ENCODE measurements at regions not wholly inside any gene's neighbourhood (a gene's known extent, or its start where the extent isn't known, plus 50 kb on each side); places are given as distances from the start of the nearest gene placed in this dataset.

DNA sequence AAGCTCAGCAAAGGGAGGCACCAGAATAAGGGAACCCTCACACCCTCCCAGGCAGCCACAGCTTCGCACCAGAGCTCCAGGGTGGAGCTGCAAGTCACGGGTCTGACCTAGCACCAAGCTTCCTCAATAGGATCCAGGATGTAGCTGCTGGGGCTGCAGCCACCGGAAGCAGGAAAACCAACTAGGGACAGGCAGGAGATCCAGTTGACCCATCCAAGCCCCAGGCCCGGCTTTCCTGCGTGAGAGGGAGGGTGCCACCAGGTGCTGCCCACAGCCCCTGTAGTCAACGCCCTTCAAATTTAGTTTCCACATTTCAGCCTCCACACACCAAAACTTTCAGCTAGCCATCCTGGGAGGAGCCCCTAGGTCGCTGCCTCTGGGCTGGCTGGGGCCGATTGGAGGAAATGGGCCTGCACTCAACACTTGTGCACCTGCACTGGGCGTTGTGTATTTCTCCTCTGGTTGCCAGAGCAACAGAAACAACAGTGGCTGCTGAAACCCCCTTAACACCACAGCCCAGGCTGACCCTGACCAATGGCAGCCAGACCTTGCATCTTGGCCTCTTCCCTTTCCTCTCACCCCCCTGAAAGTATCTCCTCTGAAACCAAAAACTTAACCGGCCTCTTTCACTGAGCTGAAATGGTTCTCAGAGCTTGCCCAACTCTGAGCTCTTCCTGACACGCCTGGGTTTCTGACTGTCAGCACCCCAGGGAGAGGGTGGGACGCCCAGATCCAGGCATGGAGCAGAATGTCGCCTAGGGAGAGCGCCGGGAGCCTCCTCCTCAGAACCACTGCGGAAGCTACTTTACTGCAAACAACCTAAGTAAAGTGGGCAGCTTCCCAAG is 226.5 kb upstream of the MAP3K1 start:
- Mint-ChIP-seq H3K4me3 (peak overlapping the region; percentile 17 to 70 (median 37)), H3K27ac (peak overlapping the region; percentile 93 to 96), H3K36me3 (no peaks in the 10 kb centered on the region), H3K27me3 (no peaks in the 10 kb centered on the region), H3K9me3 (no peaks in the 10 kb centered on the region), H3K4me1 (peaks cover 57 to 65% (median 59%) of the 10 kb centered on the region in 3 donors)
- no peaks in the 10 kb centered on the region for H3K27me3 ChIP-seq (replicated peaks in 1 of 2; ENCODE audit: control insufficient read depth in 2 of 2, extremely low read depth in 1 of 2, insufficient read depth in 2 of 2, low read length in 1 of 2)
- ChIA-PET CTCF (interaction anchor here (0.6 to 1.1 kb wide), 5 partner anchors 28 to 1071 kb away, joined by 3 to 4 read pairs (median 3); no protein-coding TSS in a partner anchor), POLR2A (interaction anchor here (0.5 to 0.9 kb wide), 5 partner anchors 97 to 1844 kb away, joined by 3 to 6 read pairs (median 5); no protein-coding TSS in a partner anchor)
- H3K4me1 ChIP-seq (ENCODE audit: control insufficient read depth in 1 of 2, extremely low read depth in 1 of 2, insufficient read depth in 2 of 2, low read length in 2 of 2): peaks cover 40 to 48% of the 10 kb centered on the region in 2 experiments
- H3K27ac ChIP-seq (ENCODE audit: low read length): peak overlapping the region; percentile 97
- H3K9me3 ChIP-seq: no peaks in the 10 kb centered on the region
- H3K36me3 ChIP-seq (ENCODE audit: control insufficient read depth in 2 of 2, extremely low read depth in 1 of 2, insufficient read depth in 1 of 2, low read length in 1 of 2): no peaks in the 10 kb centered on the region
- no peak overlapping the region for H3K4me3 ChIP-seq (ENCODE audit: control insufficient read depth in 1 of 2, extremely low read depth in 1 of 2, low read length in 1 of 2)
- 34% methylated on average over 9 of the region's 16 CpGs for WGBS (ENCODE audit: insufficient coverage)
- ATAC-seq (replicated peaks in 1 of 4) (peak; percentile 70 to 85 (median 73)), DNase-seq (peak; percentile 23 to 81 (median 61))

DNA sequence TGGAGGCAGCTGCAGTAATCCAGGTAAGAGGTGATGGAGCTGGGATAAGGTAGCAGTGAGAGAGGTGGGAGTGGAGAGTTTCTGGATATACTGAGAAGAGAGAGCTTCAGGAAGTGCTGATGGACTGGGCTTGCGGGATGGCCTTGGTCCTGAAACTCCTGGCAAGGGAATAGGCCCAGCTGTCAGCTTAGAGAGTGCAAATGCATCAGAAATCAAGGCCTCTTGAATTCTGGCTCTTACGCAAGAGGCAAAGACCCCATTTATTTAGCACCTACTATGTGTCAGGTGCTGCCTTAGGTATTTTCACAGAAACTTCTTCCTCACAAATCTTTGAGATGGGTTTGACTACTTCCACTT is 227.2 kb upstream of the MAP3K1 start:
- Histone ChIP-seq H3K4me1 (ENCODE audit: control insufficient read depth in 1 of 2, extremely low read depth in 1 of 2, insufficient read depth in 2 of 2, low read length in 2 of 2) (peaks cover 40 to 48% of the 10 kb centered on the region in 2 experiments), H3K4me3 (ENCODE audit: control insufficient read depth in 1 of 2, extremely low read depth in 1 of 2, low read length in 1 of 2) (no peak overlapping the region), H3K36me3 (ENCODE audit: control insufficient read depth in 2 of 2, extremely low read depth in 1 of 2, insufficient read depth in 1 of 2, low read length in 1 of 2) (no peaks in the 10 kb centered on the region), H3K27ac (ENCODE audit: low read length) (peak overlapping the region; percentile 97), H3K9me3 (no peaks in the 10 kb centered on the region), H3K27me3 (replicated peaks in 1 of 2; ENCODE audit: control insufficient read depth in 2 of 2, extremely low read depth in 1 of 2, insufficient read depth in 2 of 2, low read length in 1 of 2) (no peaks in the 10 kb centered on the region)
- DNase-seq (peak in 1 of 35 experiments; percentile 7), ATAC-seq (replicated peaks in 1 of 4) (no peak)
- Mint-ChIP-seq H3K27me3 (no peaks in the 10 kb centered on the region), H3K36me3 (no peaks in the 10 kb centered on the region), H3K9me3 (peaks cover 0 to 2% (median 0%) of the 10 kb centered on the region in 3 donors), H3K27ac (peak overlapping the region; percentile 93 to 96), H3K4me1 (peaks cover 55 to 64% (median 61%) of the 10 kb centered on the region in 3 donors), H3K4me3 (peak overlapping the region in 2 of 3 donors; percentile 54 to 70)
- CTCF ChIA-PET: interaction anchor here in 1 of 2 donors (0.7 kb wide), 1 partner anchor 37 kb away, joined by 3 read pairs; no protein-coding TSS in a partner anchor
- POLR2A ChIA-PET: no interaction called here
- WGBS (ENCODE audit: insufficient coverage): 86% methylated on average over 1 of the region's 2 CpGs

- H3K27ac ChIP-seq (ENCODE audit: low read length): peak overlapping the region; percentile 97
- peaks cover 40 to 48% of the 10 kb centered on the region in 2 experiments for H3K4me1 ChIP-seq (ENCODE audit: control insufficient read depth in 1 of 2, extremely low read depth in 1 of 2, insufficient read depth in 2 of 2, low read length in 2 of 2)
- Mint-ChIP-seq H3K4me3 (peak overlapping the region; percentile 10 to 70 (median 54)), H3K27ac (peak overlapping the region; percentile 93 to 96), H3K27me3 (no peaks in the 10 kb centered on the region), H3K4me1 (peaks cover 52 to 60% (median 60%) of the 10 kb centered on the region in 3 donors), H3K9me3 (peaks cover 0 to 2% (median 0%) of the 10 kb centered on the region in 3 donors), H3K36me3 (no peaks in the 10 kb centered on the region)
- ChIA-PET POLR2A (no interaction called here), CTCF (interaction anchor here in 1 of 2 donors (0.7 kb wide), 1 partner anchor 36 kb away, joined by 3 read pairs; no protein-coding TSS in a partner anchor)
- H3K27me3 ChIP-seq (replicated peaks in 1 of 2; ENCODE audit: control insufficient read depth in 2 of 2, extremely low read depth in 1 of 2, insufficient read depth in 2 of 2, low read length in 1 of 2): no peaks in the 10 kb centered on the region
- ATAC-seq (replicated peaks in 1 of 4) (peak; percentile 44 to 66 (median 59)), DNase-seq (peak in 3 of 35 experiments; percentile 9 to 53 (median 15))
- H3K4me3 ChIP-seq (ENCODE audit: control insufficient read depth in 1 of 2, extremely low read depth in 1 of 2, low read length in 1 of 2): no peak overlapping the region
- H3K36me3 ChIP-seq (ENCODE audit: control insufficient read depth in 2 of 2, extremely low read depth in 1 of 2, insufficient read depth in 1 of 2, low read length in 1 of 2): no peaks in the 10 kb centered on the region
- no peaks in the 10 kb centered on the region for H3K9me3 ChIP-seq
- 68% methylated on average over 4 of the region's 5 CpGs for WGBS (ENCODE audit: insufficient coverage)
These were observed 227.8 kb upstream of the MAP3K1 start for GRCh38 chr5:56587381-56588130.

- CTCF ChIA-PET: no interaction called here
These were observed 229.2 kb upstream of the MAP3K1 start for GRCh38 chr5:56585999-56586691.

DNA sequence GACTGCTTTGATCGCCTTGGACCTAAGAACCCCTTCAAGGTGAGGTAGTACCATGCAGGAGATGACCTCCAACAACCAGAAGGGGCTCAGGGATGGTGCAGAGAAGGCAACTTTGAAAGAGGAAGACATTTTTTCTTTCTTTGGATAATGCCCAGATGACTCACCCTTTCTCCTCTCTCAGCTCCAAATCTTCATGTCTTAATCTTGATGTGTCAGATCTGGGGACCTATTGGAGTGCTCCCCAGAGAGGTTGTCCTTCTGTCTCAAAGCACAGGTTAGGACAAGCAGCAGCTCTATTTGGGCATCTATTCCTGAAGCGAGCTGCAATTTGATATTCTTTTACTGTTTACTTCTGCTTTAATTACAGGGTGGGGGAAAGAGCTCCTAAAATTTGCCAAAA is 229.9 kb upstream of the MAP3K1 start:
- ATAC-seq (replicated peaks in 1 of 4): no peak
- H3K9me3 Mint-ChIP-seq: peaks cover 0 to 4% (median 0%) of the 10 kb centered on the region in 3 donors
- H3K4me3 Mint-ChIP-seq: peak overlapping the region in 2 of 3 donors; percentile 40 to 70
- H3K4me1 Mint-ChIP-seq: peaks cover 44 to 53% (median 52%) of the 10 kb centered on the region in 3 donors
- no peaks in the 10 kb centered on the region for H3K27me3 Mint-ChIP-seq
- Histone ChIP-seq H3K4me3 (ENCODE audit: control insufficient read depth in 1 of 2, extremely low read depth in 1 of 2, low read length in 1 of 2) (no peak overlapping the region), H3K4me1 (ENCODE audit: control insufficient read depth in 1 of 2, extremely low read depth in 1 of 2, insufficient read depth in 2 of 2, low read length in 2 of 2) (peaks cover 40 to 45% of the 10 kb centered on the region in 2 experiments), H3K36me3 (ENCODE audit: control insufficient read depth in 2 of 2, extremely low read depth in 1 of 2, insufficient read depth in 1 of 2, low read length in 1 of 2) (no peaks in the 10 kb centered on the region), H3K27ac (ENCODE audit: low read length) (no peak overlapping the region), H3K27me3 (replicated peaks in 1 of 2; ENCODE audit: control insufficient read depth in 2 of 2, extremely low read depth in 1 of 2, insufficient read depth in 2 of 2, low read length in 1 of 2) (no peaks in the 10 kb centered on the region), H3K9me3 (no peaks in the 10 kb centered on the region)
- WGBS (ENCODE audit: insufficient coverage): no CpG with 5 or more reads among the region's 2 CpGs
- POLR2A ChIA-PET: no interaction called here
- CTCF ChIA-PET: no interaction called here
- peak overlapping the region; percentile 72 to 76 for H3K27ac Mint-ChIP-seq
- no peaks in the 10 kb centered on the region for H3K36me3 Mint-ChIP-seq
- no peak for DNase-seq

More at GRCh38 chr5:56585999-56586691, 229.2 kb upstream of the MAP3K1 start:
- DNase-seq: peak in 10 of 35 experiments; percentile 8 to 36 (median 18)
- POLR2A ChIA-PET: interaction anchor here in 1 of 2 donors (0.6 kb wide), 1 partner anchor 79 kb away, joined by 3 read pairs; no protein-coding TSS in a partner anchor
- Mint-ChIP-seq H3K9me3 (peaks cover 0 to 4% (median 0%) of the 10 kb centered on the region in 3 donors), H3K27me3 (no peaks in the 10 kb centered on the region), H3K36me3 (no peaks in the 10 kb centered on the region), H3K4me1 (peaks cover 44 to 55% (median 54%) of the 10 kb centered on the region in 3 donors), H3K4me3 (peak overlapping the region; percentile 13 to 70 (median 46)), H3K27ac (peak overlapping the region; percentile 76 to 79)
- peak overlapping the region; percentile 97 for H3K27ac ChIP-seq (ENCODE audit: low read length)
- no peaks in the 10 kb centered on the region for H3K9me3 ChIP-seq
- no peaks in the 10 kb centered on the region for H3K36me3 ChIP-seq (ENCODE audit: control insufficient read depth in 2 of 2, extremely low read depth in 1 of 2, insufficient read depth in 1 of 2, low read length in 1 of 2)
- H3K4me1 ChIP-seq (ENCODE audit: control insufficient read depth in 1 of 2, extremely low read depth in 1 of 2, insufficient read depth in 2 of 2, low read length in 2 of 2): peaks cover 40 to 48% of the 10 kb centered on the region in 2 experiments
- no peaks in the 10 kb centered on the region for H3K27me3 ChIP-seq (replicated peaks in 1 of 2; ENCODE audit: control insufficient read depth in 2 of 2, extremely low read depth in 1 of 2, insufficient read depth in 2 of 2, low read length in 1 of 2)
- peak in 2 of 4 experiments; percentile 26 to 43 for ATAC-seq (replicated peaks in 1 of 4)
- H3K4me3 ChIP-seq (ENCODE audit: control insufficient read depth in 1 of 2, extremely low read depth in 1 of 2, low read length in 1 of 2): peak overlapping the region in 1 of 2 donors; percentile 26
- 39% methylated on average over 7 of the region's 14 CpGs for WGBS (ENCODE audit: insufficient coverage)
